Activated effector memory CD4-positive, alpha-beta T cell treated with Interleukin-2 at 50 U/mL for 16 hours (primary cell): ENCODE measurements at regions not wholly inside any gene's neighbourhood (a gene's known extent, or its start where the extent isn't known, plus 50 kb on each side); places are given as distances from the start of the nearest gene placed in this dataset.

Experiments
- DNase-seq: peaks from one replicate; pipeline ENCODE4 v3.0.0-alpha.2; 2020

DNA sequence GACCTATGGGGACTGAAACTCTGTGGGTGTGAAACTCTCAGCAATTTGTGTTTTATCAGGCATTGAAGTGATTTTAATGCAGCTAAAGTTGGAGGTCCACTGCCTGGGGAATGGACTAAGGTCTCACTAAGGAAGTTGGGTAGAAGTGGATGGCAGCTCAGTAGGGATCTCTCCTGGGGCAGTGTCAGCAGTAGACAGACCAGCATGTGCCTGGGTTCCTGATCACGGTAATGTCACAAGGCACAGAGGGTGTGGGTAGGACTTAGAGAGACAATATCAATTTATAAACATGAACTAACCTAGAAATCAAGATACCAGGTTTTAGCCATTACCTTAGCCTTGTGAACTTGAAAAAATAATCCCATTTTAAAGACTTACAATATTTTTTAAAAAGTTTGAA lies 380.3 kb upstream of the LCORL start:
- DNase-seq: no peak

- DNase-seq: no peak
Measured at GRCh38 chr4:18401425-18401824, 379.9 kb upstream of the LCORL start.

- DNase-seq: no peak
Measured at GRCh38 chr4:18398661-18399060, 377.1 kb upstream of the LCORL start.

- no peak for DNase-seq
Measured at GRCh38 chr4:18397681-18398390, 376.3 kb upstream of the LCORL start.

DNA sequence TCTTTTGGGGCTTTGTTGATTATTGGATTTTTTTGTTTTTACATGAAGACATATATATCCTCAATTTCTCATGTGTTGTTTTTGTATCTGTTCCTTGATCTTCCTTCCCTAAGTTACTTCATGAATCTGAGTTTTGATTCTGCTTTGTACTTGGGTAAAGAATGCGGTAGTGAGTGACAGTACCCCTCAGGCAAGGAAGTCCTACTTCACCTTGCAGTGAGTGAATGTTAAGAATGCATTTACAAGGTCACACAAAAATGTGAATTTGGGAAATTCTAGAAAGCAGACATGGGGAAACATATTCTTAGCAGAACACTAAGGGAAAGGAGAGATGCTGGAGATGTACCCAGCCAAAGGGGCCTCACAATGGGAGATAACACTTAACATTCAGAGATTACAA lies 373.1 kb upstream of the LCORL start:
- DNase-seq: no peak

DNA sequence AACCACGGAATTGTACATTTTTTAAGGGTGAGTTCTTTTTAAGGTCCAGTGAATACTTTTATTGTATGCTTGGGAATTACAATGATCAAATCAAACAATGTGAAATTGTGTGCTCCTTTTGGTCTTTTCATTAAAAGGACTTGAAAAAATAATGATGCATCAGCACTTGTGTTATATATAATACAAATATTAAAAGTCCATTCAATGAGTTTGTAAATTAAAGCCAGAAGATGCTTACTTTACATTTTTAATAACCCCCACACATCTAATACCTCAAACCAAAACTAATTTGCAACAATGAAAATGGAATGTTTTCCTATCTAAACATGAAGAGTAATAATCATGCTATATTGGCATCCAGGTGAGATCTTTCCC lies 369.8 kb upstream of the LCORL start:
- no peak for DNase-seq

- no peak for DNase-seq
Measured at GRCh38 chr4:18390655-18391353, 369.2 kb upstream of the LCORL start.

- no peak for DNase-seq
Measured at GRCh38 chr4:18389115-18389514, 367.6 kb upstream of the LCORL start.

GRCh38 chr4:18388039-18388438 lies 366.5 kb upstream of the LCORL start:
- no peak for DNase-seq

- no peak for DNase-seq
Measured at GRCh38 chr4:18381186-18381585, 359.6 kb upstream of the LCORL start.

DNA sequence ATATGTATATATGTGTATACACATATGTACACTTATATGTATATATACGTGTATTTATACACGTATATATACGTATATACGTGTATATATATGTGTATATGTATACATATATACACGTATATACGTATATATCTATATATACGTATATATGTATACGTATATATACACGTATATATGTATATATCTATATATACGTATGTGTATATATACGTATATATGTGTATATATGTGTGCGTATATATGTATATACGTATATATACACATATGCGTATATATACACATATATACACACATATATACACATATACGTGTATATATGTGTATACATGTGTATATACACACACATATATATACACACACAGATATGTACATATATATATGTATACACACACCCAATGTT lies 348.0 kb upstream of the LCORL start:
- no peak for DNase-seq

GRCh38 chr4:18366892-18367291 lies 345.3 kb upstream of the LCORL start:
- no peak for DNase-seq

DNA sequence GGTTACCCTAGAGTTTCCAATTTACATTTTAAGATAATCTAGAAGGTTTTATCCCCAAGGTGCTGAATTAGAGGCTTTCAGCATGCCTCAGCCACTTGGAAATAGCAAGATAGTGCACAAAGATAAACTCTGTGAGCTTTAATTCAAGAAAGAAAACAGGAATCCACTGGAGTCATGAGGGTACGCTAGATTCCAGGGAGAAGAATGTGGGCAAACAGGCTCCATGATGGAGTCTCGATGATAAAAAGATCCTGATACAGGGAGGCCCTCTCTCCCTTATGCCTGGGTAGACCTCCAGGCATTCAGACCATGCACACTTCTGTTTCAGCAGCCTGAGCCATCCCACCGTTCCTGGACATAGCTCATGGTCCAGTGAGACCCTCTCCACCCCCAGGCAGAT lies 344.6 kb upstream of the LCORL start:
- no peak for DNase-seq

DNA sequence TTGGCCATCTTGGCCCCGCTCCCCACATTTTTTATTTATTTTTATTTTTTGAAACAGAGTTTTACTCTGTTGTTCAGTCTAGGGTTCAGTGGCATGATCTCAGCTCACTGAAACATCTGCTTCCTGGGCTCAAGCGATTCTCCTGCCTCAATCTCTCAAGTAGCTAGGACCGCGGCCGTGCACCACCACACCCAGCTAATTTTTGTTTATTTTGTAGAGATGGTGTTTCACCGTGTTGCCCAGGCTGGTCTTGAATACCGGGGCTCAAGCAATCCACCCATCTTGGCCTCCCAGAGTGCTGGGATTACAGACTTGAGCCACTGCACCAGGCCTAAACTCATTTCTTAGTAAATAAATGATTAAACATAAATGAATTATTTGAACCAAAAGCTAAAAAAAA lies 322.0 kb upstream of the LCORL start:
- no peak for DNase-seq

GRCh38 chr4:18342847-18343246 lies 321.3 kb upstream of the LCORL start:
- no peak for DNase-seq

DNA sequence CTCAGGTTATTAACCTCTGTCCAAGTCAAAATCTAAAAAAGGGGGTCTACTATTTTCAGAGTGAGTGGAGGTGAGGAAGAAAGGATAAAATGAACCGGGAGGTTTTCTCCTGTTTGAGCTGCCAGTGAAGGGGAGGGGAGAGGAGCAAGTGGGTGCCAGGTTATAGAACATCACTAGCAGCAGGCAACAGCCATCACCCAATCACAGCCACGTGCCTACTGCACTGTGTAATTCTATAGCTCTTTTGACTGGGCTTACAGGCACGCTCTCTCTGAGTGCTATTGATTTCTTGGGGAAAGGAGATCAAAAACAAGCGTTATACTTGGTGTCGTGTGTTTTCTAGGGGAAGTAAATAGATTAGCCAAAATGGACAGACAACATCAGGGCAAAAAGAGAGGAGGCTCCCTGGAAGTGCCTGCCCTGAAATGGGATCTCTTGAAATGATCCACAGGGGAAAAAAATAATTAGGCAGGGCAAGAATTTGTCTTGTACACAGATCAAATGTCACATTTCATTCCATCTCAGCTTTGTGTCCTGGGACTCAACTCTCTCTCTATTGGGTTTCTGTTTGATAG lies 300.5 kb upstream of the LCORL start:
- DNase-seq: no peak

DNA sequence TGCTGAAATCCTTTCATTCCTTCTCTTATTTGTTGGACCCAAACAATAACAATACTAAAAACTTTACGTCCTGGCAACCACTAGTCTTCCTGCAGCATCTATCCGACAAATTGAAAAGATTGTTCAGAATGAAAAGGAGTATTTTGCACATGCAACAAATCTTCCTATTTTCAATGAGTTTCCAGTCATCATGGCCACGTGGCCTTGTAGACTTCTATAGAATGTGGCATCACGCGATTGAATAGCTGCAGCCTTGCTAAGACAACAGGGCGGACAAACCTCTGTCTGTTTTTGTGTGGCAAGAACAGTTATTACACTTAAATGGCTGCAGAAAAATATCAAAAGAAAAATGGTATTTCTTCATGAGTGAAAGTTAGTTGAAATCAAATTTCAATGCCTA lies 297.9 kb upstream of the LCORL start:
- DNase-seq: no peak

- DNase-seq: no peak
Measured at GRCh38 chr4:18318682-18319388, 297.3 kb upstream of the LCORL start.

- no peak for DNase-seq
Measured at GRCh38 chr4:18314731-18315130, 293.2 kb upstream of the LCORL start.

- DNase-seq: no peak
Measured at GRCh38 chr4:18297684-18298083, 276.1 kb upstream of the LCORL start.

GRCh38 chr4:18296411-18296810 lies 274.9 kb upstream of the LCORL start:
- DNase-seq: no peak

GRCh38 chr4:18294846-18295245 lies 273.3 kb upstream of the LCORL start:
- no peak for DNase-seq

GRCh38 chr4:18294021-18294420 lies 272.5 kb upstream of the LCORL start:
- no peak for DNase-seq

DNA sequence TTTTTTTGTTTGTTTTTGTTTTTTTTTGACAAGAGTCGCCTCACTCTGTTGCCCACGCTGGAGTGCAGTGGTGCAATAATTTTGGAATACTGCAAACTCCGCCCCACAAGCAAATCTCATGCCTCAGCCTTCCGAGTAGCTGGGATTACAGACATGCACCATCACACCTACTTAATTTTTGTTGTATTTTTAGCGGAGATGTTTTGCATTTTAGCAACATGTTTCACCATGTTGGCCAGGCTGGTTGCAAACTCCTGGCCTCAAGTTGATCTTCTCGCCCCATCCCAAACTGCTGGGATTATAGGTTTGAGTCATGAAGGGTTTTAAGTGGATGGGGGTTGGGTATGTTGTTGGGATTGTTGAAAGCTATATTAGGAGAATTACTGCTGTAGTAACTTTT lies 270.9 kb upstream of the LCORL start:
- DNase-seq: no peak
